Fibroblast of mammary gland (primary cell): ENCODE measurements at regions not wholly inside any gene's neighbourhood (a gene's known extent, or its start where the extent isn't known, plus 50 kb on each side); places are given as distances from the start of the nearest gene placed in this dataset.

Experiments used
- DNase-seq: peaks from one replicate; pipeline ENCODE4 v3.0.0-alpha.2; 2010; ENCODE audit warnings: low read depth
- H3K4me3 ChIP-seq: 2 replicates; pipeline ENCODE4 v1.5.1; 2011; ENCODE audit warnings: low read depth, mild to moderate bottlenecking, low read length, moderate library complexity; ENCODE audit not compliant: control insufficient read depth
- CTCF ChIP-seq: conservative IDR thresholded peaks from 2 replicates; pipeline ENCODE4 v1.5.1; 2011; ENCODE audit warnings: low read depth, low read length, inconsistent platforms; ENCODE audit not compliant: control insufficient read depth, insufficient read depth

- DNase-seq: no peak
- TF ChIP-seq CTCF: no peak
- no peak overlapping the region for H3K4me3 ChIP-seq
Measured at GRCh38 chr20:40767615-40767924, 78.5 kb upstream of the MAFB start.

- H3K4me3 ChIP-seq: no peak overlapping the region
- no peak for DNase-seq
- TF ChIP-seq CTCF: no peak
Measured at GRCh38 chr20:40768105-40768504, 79.1 kb upstream of the MAFB start.

GRCh38 chr20:40769677-40770285 is 80.7 kb upstream of the MAFB start:
- no peak for DNase-seq
- no peak for TF ChIP-seq CTCF
- H3K4me3 ChIP-seq: no peak overlapping the region

DNA sequence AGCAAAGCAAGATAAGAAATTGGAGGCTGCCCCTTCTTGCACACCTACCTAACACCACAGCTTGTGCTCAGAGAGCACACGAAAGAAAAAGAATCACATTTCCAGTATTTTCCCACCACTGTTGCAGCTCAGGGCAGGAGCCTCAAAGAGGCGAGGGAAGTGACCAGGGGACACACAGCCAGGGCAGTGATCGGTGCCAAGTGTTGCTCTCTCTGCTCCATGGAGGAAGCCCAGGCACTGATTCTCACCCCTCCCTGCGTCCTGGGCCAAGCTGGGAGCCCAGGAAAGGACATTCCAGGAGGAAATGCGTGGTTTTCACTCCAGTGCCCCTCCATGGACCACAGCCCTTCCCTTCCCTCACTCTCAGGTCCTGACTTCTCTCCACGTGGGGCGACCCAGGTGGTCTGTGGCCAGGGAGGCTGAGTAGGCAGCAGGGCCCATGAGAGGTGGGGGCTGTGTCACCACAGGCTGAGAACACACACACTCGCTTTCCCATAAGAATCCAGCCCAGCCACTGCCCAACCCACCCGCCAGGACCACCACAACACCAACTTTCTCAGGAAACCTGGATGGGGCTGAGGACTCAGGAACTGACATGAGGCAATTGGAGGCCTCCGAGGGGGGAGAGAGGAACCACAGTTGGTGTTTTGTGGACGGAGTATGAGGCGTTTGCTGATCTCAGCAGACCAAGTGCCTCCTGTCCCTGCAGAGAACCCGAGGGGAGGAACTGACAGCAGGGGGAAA is 81.7 kb upstream of the MAFB start:
- H3K4me3 ChIP-seq: no peak overlapping the region
- TF ChIP-seq CTCF: no peak

DNA sequence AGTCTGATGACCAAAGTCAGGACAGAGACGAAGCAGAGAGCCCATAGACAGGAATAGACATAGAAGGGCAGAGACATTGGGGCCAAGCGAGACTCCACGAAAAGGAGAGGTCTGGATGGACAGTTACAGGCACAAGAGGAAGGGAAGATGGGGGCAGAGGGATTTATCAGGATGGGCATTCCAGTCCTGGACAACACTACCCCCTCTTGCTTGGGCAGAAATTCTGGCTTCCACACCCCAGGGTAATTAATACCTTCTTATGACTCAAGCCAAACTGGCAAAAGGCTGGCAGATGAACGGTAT is 82.2 kb upstream of the MAFB start:
- no peak for DNase-seq
- no peak overlapping the region for H3K4me3 ChIP-seq
- TF ChIP-seq CTCF: no peak

More for the DNA sequence above, 81.7 kb upstream of the MAFB start:
- DNase-seq: no peak

GRCh38 chr20:40771848-40772511 is 82.9 kb upstream of the MAFB start:
- TF ChIP-seq CTCF: no peak
- H3K4me3 ChIP-seq: no peak overlapping the region

DNA sequence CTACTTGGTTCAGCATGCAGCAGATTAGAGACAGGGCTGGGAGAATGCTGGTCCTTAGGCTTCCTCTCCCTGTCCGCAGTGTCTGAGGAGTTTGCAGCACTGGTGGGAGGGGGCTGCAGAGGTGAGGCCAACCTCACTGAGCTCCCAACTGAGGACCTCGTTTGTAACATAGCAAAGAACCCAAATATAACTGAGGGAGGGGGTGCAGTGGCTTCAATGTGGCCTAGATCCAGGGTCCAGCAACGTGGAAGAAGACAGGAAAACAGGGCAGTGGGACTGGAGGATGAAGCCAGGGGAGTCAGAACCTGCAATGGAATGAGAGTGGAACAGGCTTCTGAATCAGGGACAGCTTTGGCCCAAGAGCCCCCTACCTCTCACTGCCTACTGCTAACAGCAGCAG is 84.3 kb upstream of the MAFB start:
- no peak overlapping the region for H3K4me3 ChIP-seq
- no peak for TF ChIP-seq CTCF
- no peak for DNase-seq

More at GRCh38 chr20:40771848-40772511, 82.9 kb upstream of the MAFB start:
- DNase-seq: no peak
